ENCODE measurements at regions not wholly inside any gene's neighbourhood (a gene's known extent, or its start where the extent isn't known, plus 50 kb on each side); places are given as distances from the start of the nearest gene placed in this dataset.

GRCh38 chr13:103250071-103250470, 183.9 kb upstream of the SLC10A2 start:
- DNase-seq: no peak

GRCh38 chr13:103246581-103247200, 180.5 kb upstream of the SLC10A2 start:
- no peak for DNase-seq

GRCh38 chr13:103243495-103243894, 177.3 kb upstream of the SLC10A2 start:
- no peak for DNase-seq

- DNase-seq: peak; percentile 46
Measured at GRCh38 chr13:103238441-103238840, 172.2 kb upstream of the SLC10A2 start.

- no peak for DNase-seq
Measured at GRCh38 chr13:103236213-103236612, 170.0 kb upstream of the SLC10A2 start.

GRCh38 chr13:103229674-103230073, 163.5 kb upstream of the SLC10A2 start:
- no peak for DNase-seq

- no peak for DNase-seq
Measured at GRCh38 chr13:103224804-103225203, 158.6 kb upstream of the SLC10A2 start.

GRCh38 chr13:103222683-103223082, 156.5 kb upstream of the SLC10A2 start:
- no peak for DNase-seq

GRCh38 chr13:103218253-103218652, 152.0 kb upstream of the SLC10A2 start:
- DNase-seq: no peak

GRCh38 chr13:103213152-103213551, 146.9 kb upstream of the SLC10A2 start:
- DNase-seq: no peak

GRCh38 chr13:103210348-103210747, 144.1 kb upstream of the SLC10A2 start:
- no peak for DNase-seq

- no peak for DNase-seq
Measured at GRCh38 chr13:103203735-103204330, 137.6 kb upstream of the SLC10A2 start.

- no peak for DNase-seq
Measured at GRCh38 chr13:103200118-103200885, 134.1 kb upstream of the SLC10A2 start.

GRCh38 chr13:103199380-103200088, 133.3 kb upstream of the SLC10A2 start:
- DNase-seq: no peak

- DNase-seq: no peak
Measured at GRCh38 chr13:103196356-103196755, 130.1 kb upstream of the SLC10A2 start.

- no peak for DNase-seq
Measured at GRCh38 chr13:103195762-103196161, 129.5 kb upstream of the SLC10A2 start.

GRCh38 chr13:103194871-103195270, 128.7 kb upstream of the SLC10A2 start:
- DNase-seq: no peak

- DNase-seq: no peak
Measured at GRCh38 chr13:103192511-103193135, 126.4 kb upstream of the SLC10A2 start.

- no peak for DNase-seq
Measured at GRCh38 chr13:103190841-103191240, 124.6 kb upstream of the SLC10A2 start.

- DNase-seq: no peak
Measured at GRCh38 chr13:103188713-103189326, 122.6 kb upstream of the SLC10A2 start.

GRCh38 chr13:103187721-103188156, 121.5 kb upstream of the SLC10A2 start:
- DNase-seq: no peak

GRCh38 chr13:103184413-103184812, 118.2 kb upstream of the SLC10A2 start:
- no peak for DNase-seq

All from NCI-H446 treated with DMSO at 0.1 percent for 48 hours (cell line).